Jurkat, Clone E6-1 (cell line): ENCODE measurements at regions not wholly inside any gene's neighbourhood (a gene's known extent, or its start where the extent isn't known, plus 50 kb on each side); places are given as distances from the start of the nearest gene placed in this dataset.
"Not testable (repeated sequence)": the region's sequence is repeated elsewhere in the genome, so short reads cannot be mapped to it uniquely, and the experiment has no call there.

Source experiments
- DNase-seq: peaks from one replicate; pipeline ENCODE4 v3.0.0-alpha.2; 2011; ENCODE audit warnings: low read depth, low spot score
- H3K4me3 ChIP-seq: 2 replicates; pipeline ENCODE4 v1.5.1; 2011; ENCODE audit warnings: mild to moderate bottlenecking, low read length, control low read depth, moderate library complexity

- no peak for DNase-seq
- H3K4me3 ChIP-seq, result no peak overlapping the region
These were observed 280.0 kb downstream of the C12orf75 start for GRCh38 chr12:105610459-105610858.

DNA sequence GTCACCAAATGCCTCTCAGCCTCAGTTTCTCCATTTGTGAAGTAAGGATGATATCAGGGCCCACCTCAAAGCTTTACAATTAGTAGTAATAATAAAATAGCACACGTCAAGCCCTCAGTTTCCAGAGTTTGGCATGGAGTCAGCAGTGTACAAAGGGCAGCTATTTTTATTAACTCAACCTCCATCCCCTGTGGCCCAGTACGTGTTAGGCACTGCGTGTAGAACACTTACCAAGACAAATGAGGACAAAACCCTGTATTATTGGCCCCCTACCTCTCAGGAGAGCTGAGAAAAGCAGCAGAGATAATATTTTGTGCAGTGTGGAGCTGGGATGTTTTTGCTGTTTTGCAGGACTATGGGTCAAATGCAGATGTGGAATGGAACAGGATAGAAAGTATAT, 280.8 kb downstream of the C12orf75 start:
- DNase-seq, result no peak
- no peak overlapping the region for H3K4me3 ChIP-seq

DNA sequence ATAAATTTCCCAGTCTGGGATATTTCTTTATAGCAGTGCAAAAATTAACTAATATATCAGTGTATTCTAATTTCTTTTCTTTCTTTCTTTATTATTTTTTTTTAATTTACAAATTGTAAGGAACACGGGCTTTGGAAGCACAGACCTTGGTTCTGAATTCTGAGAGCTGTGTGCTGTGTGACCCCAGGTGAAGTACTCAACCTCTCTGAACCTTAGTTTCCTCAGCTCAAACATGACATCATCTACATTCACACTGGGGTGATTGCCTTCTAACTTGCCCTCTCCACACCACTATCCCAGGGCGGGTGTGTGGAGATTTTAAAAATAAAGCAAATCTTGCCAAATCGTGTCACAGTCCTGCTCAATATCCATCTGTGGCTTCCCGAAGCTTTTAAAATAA, 282.8 kb downstream of the C12orf75 start:
- no peak for DNase-seq
- no peak overlapping the region for H3K4me3 ChIP-seq

GRCh38 chr12:105613887-105614286, 283.4 kb downstream of the C12orf75 start:
- H3K4me3 ChIP-seq, result no peak overlapping the region
- DNase-seq, result no peak

DNA sequence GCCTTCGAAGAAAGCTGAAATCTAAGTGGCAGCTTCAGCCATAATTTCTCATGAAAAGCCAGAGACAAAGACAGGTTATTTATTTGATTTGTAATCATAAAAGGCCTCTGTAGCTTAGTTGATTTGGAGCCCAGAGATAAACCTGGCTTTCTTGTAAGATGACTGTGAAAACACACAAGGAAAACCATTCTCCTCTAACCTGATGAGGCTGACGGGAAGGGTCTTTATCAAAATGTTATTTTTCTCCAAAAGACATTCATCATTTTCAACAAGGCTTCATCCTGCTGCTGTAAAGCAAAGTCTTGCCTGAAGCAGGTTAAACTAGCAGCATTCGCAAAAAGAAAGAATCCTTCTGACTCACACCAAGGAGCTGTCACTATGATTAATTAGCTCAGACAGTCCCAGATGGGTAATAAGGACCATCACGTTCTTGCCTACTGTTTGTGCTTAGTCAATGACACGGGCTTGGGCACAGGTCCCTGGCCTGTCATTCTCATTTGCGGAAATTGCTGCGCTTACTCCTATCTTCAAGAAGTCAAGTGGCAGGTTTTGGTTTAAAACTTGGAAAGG, 286.6 kb downstream of the C12orf75 start:
- H3K4me3 ChIP-seq, result no peak overlapping the region
- no peak for DNase-seq

GRCh38 chr12:105622220-105622619, 291.7 kb downstream of the C12orf75 start:
- no peak overlapping the region for H3K4me3 ChIP-seq
- DNase-seq, result no peak

DNA sequence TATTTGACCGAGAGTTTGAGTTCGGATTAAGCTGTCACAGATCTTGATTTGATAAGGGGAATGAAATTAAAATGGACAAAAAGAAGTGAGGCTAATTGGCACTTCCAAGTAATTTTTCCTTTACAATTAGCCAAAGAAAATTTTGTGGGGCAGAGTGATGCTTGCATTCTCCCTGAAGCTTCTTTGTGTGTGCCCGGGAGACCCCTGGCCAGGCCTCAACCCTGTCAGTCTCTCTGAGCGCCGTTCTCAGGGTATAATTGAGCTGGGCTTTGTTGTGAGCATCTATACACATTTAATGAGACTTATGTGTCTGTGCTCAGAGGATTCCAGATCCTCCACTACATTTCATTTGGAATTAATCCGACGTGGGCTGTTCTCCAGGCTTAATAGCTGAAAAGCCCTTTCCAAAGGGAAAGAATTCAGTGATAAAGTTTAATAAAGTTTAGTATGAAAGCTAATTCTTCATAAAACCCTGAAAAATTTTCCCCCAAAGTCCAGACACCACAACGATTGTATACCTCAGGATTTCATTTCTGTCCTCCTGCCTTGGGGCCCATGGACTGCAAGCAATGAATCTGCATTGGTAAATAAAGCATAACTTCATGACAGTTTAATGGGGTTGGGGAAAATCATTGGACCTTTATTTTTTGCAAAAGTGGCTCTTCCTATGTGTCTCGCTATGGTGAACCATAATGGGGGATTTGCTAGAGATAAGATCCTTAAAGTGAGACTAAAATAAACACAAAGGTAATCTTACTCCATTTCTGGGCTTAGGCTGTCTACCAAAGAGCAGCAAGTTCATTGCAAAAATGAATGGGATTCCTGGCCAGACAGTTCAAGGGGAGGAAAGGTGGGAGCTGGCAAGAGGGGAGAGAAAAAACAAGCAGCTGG, 292.6 kb downstream of the C12orf75 start:
- no peak overlapping the region for H3K4me3 ChIP-seq
- DNase-seq, result no peak

DNA sequence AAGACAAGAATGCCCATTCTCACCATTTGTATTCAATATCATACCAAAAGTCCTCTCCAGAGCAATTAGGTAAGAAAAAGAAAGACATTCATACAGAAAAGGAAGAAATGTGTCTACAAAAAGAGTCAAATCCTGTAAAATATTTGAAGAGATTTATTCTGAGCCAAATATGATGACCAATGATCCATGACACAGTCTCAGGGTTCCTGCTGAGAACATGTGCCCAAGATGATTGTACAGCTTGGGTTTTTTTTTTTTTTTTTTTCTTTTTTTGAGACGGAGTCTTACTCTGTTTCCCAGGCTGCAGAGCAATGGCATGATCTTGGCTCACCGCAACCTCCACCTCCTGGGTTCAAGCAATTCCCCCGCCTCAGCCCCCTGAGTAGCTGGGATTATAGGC, 296.2 kb downstream of the C12orf75 start:
- H3K4me3 ChIP-seq, result no peak overlapping the region
- DNase-seq, result no peak

GRCh38 chr12:105637470-105637869, 307.0 kb downstream of the C12orf75 start:
- DNase-seq, result no peak
- H3K4me3 ChIP-seq, result no peak overlapping the region

DNA sequence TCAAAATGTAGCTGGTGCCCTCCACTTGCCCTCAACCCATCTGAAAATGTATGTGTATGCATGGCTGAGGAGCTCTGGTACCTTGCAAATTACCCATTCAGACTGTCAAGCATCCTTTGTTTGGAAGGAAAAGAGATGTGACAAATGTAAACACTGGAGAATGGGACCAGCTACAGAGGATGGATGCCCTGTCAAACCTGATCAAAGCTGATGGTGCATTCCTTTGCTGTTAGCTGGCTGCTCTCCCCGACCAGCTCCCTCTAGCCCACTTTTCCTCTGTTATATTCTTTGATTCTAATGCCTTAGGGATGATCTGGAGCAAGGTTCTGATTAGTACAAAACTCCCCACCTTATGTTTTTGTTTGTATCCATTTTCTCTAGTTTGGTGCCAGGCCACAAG, 310.3 kb downstream of the C12orf75 start:
- no peak for DNase-seq
- no peak overlapping the region for H3K4me3 ChIP-seq

GRCh38 chr12:105641749-105642148, 311.3 kb downstream of the C12orf75 start:
- DNase-seq, result no peak

DNA sequence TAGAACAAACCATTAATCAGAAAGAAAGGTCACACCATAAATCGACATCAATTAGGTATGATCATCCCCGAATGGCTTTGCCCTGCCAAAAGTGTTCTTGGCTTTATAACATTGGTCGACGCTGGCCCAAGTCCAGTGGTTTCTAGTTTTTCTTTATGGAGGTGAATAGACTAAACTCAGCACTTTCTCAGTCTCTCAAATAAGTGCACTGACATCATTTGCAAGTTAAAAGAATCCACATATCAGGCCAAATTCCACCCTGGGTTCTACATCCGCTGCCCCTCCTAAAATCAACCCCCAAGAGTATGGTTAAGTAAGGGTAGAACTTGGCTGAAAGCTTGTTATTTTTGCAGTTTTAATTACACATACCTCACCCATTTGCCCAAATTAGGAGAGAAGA, 314.3 kb downstream of the C12orf75 start:
- no peak for DNase-seq
- no peak overlapping the region for H3K4me3 ChIP-seq

More at GRCh38 chr12:105641749-105642148, 311.3 kb downstream of the C12orf75 start:
- H3K4me3 ChIP-seq, result no peak overlapping the region

- DNase-seq, result no peak
These were observed 324.1 kb downstream of the C12orf75 start for GRCh38 chr12:105654606-105655005.

GRCh38 chr12:105658389-105658788, 327.9 kb downstream of the C12orf75 start:
- H3K4me3 ChIP-seq, result no peak overlapping the region
- no peak for DNase-seq

More at GRCh38 chr12:105654606-105655005, 324.1 kb downstream of the C12orf75 start:
- no peak overlapping the region for H3K4me3 ChIP-seq

DNA sequence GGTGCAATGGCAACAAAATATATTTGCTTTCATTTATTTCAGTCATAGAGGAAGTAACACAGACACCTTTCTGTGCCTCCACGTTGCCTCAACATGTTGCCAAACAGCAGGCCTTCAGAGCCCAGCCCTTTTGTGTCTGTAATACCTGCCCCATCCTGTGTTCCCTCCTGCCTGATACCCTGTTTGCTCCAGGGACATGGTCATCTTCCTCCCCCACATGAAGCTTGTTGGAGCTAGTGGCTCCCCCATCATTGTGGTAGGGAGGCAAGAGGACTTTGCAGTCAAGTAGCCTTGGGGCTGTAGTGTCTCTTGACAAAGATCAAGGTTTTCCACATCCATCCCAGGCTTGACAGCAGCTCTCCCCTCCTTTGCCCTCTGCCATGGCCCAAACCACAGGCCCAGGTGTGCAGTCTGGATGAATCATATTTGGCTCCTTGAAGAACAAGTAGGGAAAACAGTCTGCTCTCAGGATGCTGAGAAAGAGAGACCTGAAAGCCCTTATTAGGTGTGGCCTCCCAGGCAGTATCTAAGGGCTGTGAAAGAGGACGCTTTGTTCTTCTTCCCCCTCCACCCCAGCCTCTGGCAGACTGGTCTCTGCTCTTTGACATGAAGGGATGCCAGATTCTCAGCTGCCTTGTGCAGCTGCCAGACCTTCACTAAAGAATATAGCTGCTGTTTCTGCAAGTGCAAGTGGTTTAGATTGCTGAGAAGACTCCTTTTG, 329.0 kb downstream of the C12orf75 start:
- DNase-seq, result no peak
- no peak overlapping the region for H3K4me3 ChIP-seq

GRCh38 chr12:105664765-105665164, 334.3 kb downstream of the C12orf75 start:
- not testable (repeated sequence) for DNase-seq, H3K4me3 ChIP-seq

GRCh38 chr12:105665366-105665765, 334.9 kb downstream of the C12orf75 start:
- no peak for DNase-seq
- H3K4me3 ChIP-seq, result no peak overlapping the region

GRCh38 chr12:105667973-105668743, 337.7 kb downstream of the C12orf75 start:
- no peak overlapping the region for H3K4me3 ChIP-seq
- no peak for DNase-seq

- DNase-seq, result no peak
- no peak overlapping the region for H3K4me3 ChIP-seq
These were observed 340.2 kb downstream of the C12orf75 start for GRCh38 chr12:105670672-105671071.
